ENCODE measurements at regions not wholly inside any gene's neighbourhood (a gene's known extent, or its start where the extent isn't known, plus 50 kb on each side); places are given as distances from the start of the nearest gene placed in this dataset.

DNA sequence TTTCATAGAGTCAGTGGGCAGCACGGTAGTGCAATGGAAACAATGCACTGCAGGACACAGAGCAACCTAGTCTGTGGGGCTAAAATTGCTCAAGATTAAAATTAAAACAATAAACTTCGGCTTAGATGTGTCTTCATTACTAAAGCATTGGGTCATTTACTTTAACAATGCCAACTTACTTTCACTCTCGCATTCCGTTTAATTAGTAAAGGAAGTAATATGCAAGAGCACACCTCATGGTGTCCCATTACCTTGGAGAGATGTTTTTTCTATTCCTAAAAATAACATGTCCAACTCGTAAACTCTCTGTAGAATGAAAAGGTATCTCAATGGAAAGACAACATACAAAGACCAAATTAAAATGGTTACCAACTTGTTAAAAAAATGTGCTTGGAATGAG lies 738.4 kb downstream of the PCDH17 start:
- H3K4me2 ChIP-seq (ENCODE audit: low read depth, low read length) = no peak overlapping the region
- H3K9ac ChIP-seq (ENCODE audit: low read length) = no peak overlapping the region
- no peaks in the 10 kb centered on the region for H4K20me1 ChIP-seq (ENCODE audit: insufficient read depth, low read length)
- TF ChIP-seq EZH2 (optimal IDR thresholded peaks at IDR 0.05; ENCODE audit: low read depth, low read length) = no peak
- TF ChIP-seq, protein P1, sequence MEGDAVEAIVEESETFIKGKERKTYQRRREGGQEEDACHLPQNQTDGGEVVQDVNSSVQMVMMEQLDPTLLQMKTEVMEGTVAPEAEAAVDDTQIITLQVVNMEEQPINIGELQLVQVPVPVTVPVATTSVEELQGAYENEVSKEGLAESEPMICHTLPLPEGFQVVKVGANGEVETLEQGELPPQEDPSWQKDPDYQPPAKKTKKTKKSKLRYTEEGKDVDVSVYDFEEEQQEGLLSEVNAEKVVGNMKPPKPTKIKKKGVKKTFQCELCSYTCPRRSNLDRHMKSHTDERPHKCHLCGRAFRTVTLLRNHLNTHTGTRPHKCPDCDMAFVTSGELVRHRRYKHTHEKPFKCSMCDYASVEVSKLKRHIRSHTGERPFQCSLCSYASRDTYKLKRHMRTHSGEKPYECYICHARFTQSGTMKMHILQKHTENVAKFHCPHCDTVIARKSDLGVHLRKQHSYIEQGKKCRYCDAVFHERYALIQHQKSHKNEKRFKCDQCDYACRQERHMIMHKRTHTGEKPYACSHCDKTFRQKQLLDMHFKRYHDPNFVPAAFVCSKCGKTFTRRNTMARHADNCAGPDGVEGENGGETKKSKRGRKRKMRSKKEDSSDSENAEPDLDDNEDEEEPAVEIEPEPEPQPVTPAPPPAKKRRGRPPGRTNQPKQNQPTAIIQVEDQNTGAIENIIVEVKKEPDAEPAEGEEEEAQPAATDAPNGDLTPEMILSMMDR (IDR thresholded peaks at IDR 0.05; ENCODE audit: low read length) = no peak
- TF ChIP-seq EZH2phosphoT487 (IDR thresholded peaks at IDR 0.05; ENCODE audit: low read length) = no peak
- H3K79me2 ChIP-seq (ENCODE audit: low read length) = no peaks in the 10 kb centered on the region
- H3K9me3 ChIP-seq (replicated peaks; ENCODE audit: insufficient read depth, low read length) = no peaks in the 10 kb centered on the region
- no peak overlapping the region for H3K4me3 ChIP-seq (ENCODE audit: low read length)
- H3K27me3 ChIP-seq (replicated peaks; ENCODE audit: insufficient read depth, low read length) = no peaks in the 10 kb centered on the region
- H2AFZ ChIP-seq (ENCODE audit: low read length) = no peak overlapping the region
- no peak for DNase-seq
- H3F3A ChIP-seq (ENCODE audit: insufficient read depth, low read length) = no peaks in the 10 kb centered on the region
- no peak overlapping the region for H3K27ac ChIP-seq (ENCODE audit: low read length)
- no peaks in the 10 kb centered on the region for H3K4me1 ChIP-seq (ENCODE audit: low read length)
- no peaks in the 10 kb centered on the region for H3K36me3 ChIP-seq (replicated peaks; ENCODE audit: insufficient read depth, low read length)
- H3K9me2 ChIP-seq (replicated peaks; ENCODE audit: insufficient read depth, low read length) = no peaks in the 10 kb centered on the region

DNA sequence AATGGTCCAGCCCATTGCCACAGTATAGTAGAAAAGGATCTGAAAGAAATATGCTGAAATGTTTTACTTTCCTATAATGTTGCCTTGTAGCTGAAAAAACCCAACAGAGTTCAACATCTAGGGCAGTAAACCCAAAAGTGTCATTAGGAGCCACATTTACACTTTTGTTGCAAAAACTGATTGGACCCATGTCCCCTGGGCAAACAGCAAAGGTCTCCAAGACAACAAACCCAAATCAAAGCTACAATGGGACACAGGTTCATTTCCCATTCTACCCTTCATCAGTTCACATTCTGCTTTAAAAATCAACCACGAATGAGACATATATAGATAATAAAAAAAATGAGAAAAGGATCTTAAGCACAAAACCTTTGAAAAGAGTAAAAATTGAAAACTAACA lies 744.8 kb downstream of the PCDH17 start:
- no peak for DNase-seq
- H3F3A ChIP-seq (ENCODE audit: insufficient read depth, low read length) = peaks cover 8% of the 10 kb centered on the region; the same call in 1 of the 2 replicates
- H3K9me2 ChIP-seq (replicated peaks; ENCODE audit: insufficient read depth, low read length) = no peaks in the 10 kb centered on the region
- H4K20me1 ChIP-seq (ENCODE audit: insufficient read depth, low read length) = no peaks in the 10 kb centered on the region
- TF ChIP-seq, protein P1 (IDR thresholded peaks at IDR 0.05; ENCODE audit: low read length) = no peak
- TF ChIP-seq EZH2 (optimal IDR thresholded peaks at IDR 0.05; ENCODE audit: low read depth, low read length) = no peak
- TF ChIP-seq EZH2phosphoT487 (IDR thresholded peaks at IDR 0.05; ENCODE audit: low read length) = no peak
- H3K9me3 ChIP-seq (replicated peaks; ENCODE audit: insufficient read depth, low read length) = no peaks in the 10 kb centered on the region
- H3K4me1 ChIP-seq (ENCODE audit: low read length) = peaks cover 7% of the 10 kb centered on the region; the same call in 1 of the 2 replicates
- no peaks in the 10 kb centered on the region for H3K36me3 ChIP-seq (replicated peaks; ENCODE audit: insufficient read depth, low read length)
- H2AFZ ChIP-seq (ENCODE audit: low read length) = no peak overlapping the region
- H3K9ac ChIP-seq (ENCODE audit: low read length) = no peak overlapping the region
- no peaks in the 10 kb centered on the region for H3K27me3 ChIP-seq (replicated peaks; ENCODE audit: insufficient read depth, low read length)
- no peak overlapping the region for H3K4me3 ChIP-seq (ENCODE audit: low read length)
- peak overlapping the region; percentile 10; the same call in 1 of the 2 replicates for H3K27ac ChIP-seq (ENCODE audit: low read length)
- peak overlapping the region; percentile 21; the same call in 1 of the 2 replicates for H3K4me2 ChIP-seq (ENCODE audit: low read depth, low read length)
- no peaks in the 10 kb centered on the region for H3K79me2 ChIP-seq (ENCODE audit: low read length)

DNA sequence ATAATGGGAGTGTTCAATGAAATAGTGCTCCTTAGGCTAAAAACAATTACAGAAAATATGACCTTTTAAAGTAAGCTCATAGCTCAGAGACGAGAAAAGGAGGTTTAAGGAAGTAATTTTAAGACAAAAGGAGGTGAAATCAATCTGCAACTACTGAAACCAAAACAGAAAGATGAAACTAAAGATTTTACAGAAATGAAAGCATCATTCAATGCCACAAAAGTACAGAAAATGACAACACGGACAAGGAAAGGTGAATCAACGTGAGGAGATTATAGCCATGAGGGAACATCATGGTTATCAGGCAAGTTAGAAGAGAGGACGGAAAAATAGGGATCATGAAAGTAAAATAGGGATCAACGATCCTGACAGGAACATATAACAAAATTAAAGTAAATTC lies 745.2 kb downstream of the PCDH17 start:
- Histone ChIP-seq H3K4me3 (ENCODE audit: low read length) (no peak overlapping the region), H3K36me3 (replicated peaks; ENCODE audit: insufficient read depth, low read length) (no peaks in the 10 kb centered on the region), H3K9ac (ENCODE audit: low read length) (no peak overlapping the region), H3K27ac (ENCODE audit: low read length) (peak overlapping the region; percentile 10; the same call in 1 of the 2 replicates), H3K9me2 (replicated peaks; ENCODE audit: insufficient read depth, low read length) (no peaks in the 10 kb centered on the region), H2AFZ (ENCODE audit: low read length) (no peak overlapping the region), H3F3A (ENCODE audit: insufficient read depth, low read length) (peaks cover 8% of the 10 kb centered on the region; the same call in 1 of the 2 replicates), H3K27me3 (replicated peaks; ENCODE audit: insufficient read depth, low read length) (no peaks in the 10 kb centered on the region), H3K4me2 (ENCODE audit: low read depth, low read length) (peak overlapping the region; percentile 21; the same call in 1 of the 2 replicates), H4K20me1 (ENCODE audit: insufficient read depth, low read length) (no peaks in the 10 kb centered on the region), H3K9me3 (replicated peaks; ENCODE audit: insufficient read depth, low read length) (no peaks in the 10 kb centered on the region), H3K79me2 (ENCODE audit: low read length) (no peaks in the 10 kb centered on the region), H3K4me1 (ENCODE audit: low read length) (peaks cover 7% of the 10 kb centered on the region; the same call in 1 of the 2 replicates)
- TF ChIP-seq EZH2 (optimal IDR thresholded peaks at IDR 0.05; ENCODE audit: low read depth, low read length) (no peak), EZH2phosphoT487 (IDR thresholded peaks at IDR 0.05; ENCODE audit: low read length) (no peak)
- TF ChIP-seq, protein P1 (IDR thresholded peaks at IDR 0.05; ENCODE audit: low read length) = no peak
- peak; percentile 43 for DNase-seq
